H1 (cell line): ENCODE measurements at regions not wholly inside any gene's neighbourhood (a gene's known extent, or its start where the extent isn't known, plus 50 kb on each side); places are given as distances from the start of the nearest gene placed in this dataset.

Experiments
- ATF2 ChIP-seq: IDR thresholded peaks from 2 replicates; pipeline ENCODE4 v1.6.1; 2012; ENCODE audit warnings: low read length, inconsistent platforms
- EP300 ChIP-seq, 2 experiments: IDR thresholded peaks; 1 replicate in 1 of 2; 2 replicates in 1 of 2; pipeline ENCODE4 v1.6.1; 2011 to 2012; ENCODE audit warnings: low read depth in 2 of 2, low read length in 2 of 2, mild to moderate bottlenecking in 2 of 2, borderline replicate concordance in 1 of 2, inconsistent platforms in 1 of 2, moderate library complexity in 1 of 2
- POLR2A ChIP-seq, 2 experiments: IDR thresholded peaks; 1 replicate in 1 of 2; 2 replicates in 1 of 2; pipeline ENCODE4 v1.6.1; 2011; ENCODE audit warnings: low read depth in 2 of 2, low read length in 2 of 2, mild to moderate bottlenecking in 2 of 2; ENCODE audit errors: control extremely low read depth in 1 of 2
- TAF7 ChIP-seq: optimal IDR thresholded peaks from 2 replicates; pipeline ENCODE3; 2011; ENCODE audit warnings: low read depth, mild to moderate bottlenecking, inconsistent platforms, low read length, moderate library complexity, borderline replicate concordance

- no peak for TF ChIP-seq TAF7
- no peak for TF ChIP-seq ATF2
- TF ChIP-seq POLR2A (IDR thresholded peaks at IDR 0.05; ENCODE audit: control extremely low read depth in 1 of 2, low read depth in 2 of 2, low read length in 2 of 2) = no peak
- no peak for TF ChIP-seq EP300 (IDR thresholded peaks at IDR 0.05; ENCODE audit: borderline replicate concordance in 1 of 2, low read depth in 2 of 2, low read length in 2 of 2)
Observed at GRCh38 chr12:30537228-30537627, 158.4 kb downstream of the IPO8 start.
